Endothelial cell of umbilical vein (primary cell): ENCODE measurements at regions not wholly inside any gene's neighbourhood (a gene's known extent, or its start where the extent isn't known, plus 50 kb on each side); places are given as distances from the start of the nearest gene placed in this dataset.

Source experiments
- BruUV-seq: library from RNA; stranded (reverse); fragments of 400-500 nt; replicated peaks from 2 replicates; lab custom pipeline; 2021; lab: Mats Ljungman, UMichigan
- CTCF ChIA-PET: fragments of 300-600, 350-600 bp; sonication (Branson Sonifier 250); formaldehyde crosslinking; loops from one replicate; lab custom pipeline; 2021; ENCODE audit warnings: antibody characterized with exemption, inconsistent platforms; lab: Charles Lee
- POLR2A ChIA-PET: fragments of 300-600, 350-600 bp; sonication (Branson Sonifier 250); formaldehyde crosslinking; loops from one replicate; lab custom pipeline; 2021; ENCODE audit warnings: antibody characterized with exemption, inconsistent platforms; lab: Charles Lee
- DNase-seq: peaks from one replicate; pipeline ENCODE4 v3.0.0-alpha.2; 2011; ENCODE audit warnings: low read depth, low spot score
- FAIRE-seq: peaks from 2 replicates; lab custom pipeline; 2011; peaks lifted over from hg19 to GRCh38; lab: Jason Lieb, UNC
- H2AFZ ChIP-seq: 2 replicates; pipeline ENCODE4 v1.6.0; 2012; ENCODE audit warnings: low read depth, low read length, control low read depth, inconsistent platforms
- H3K27ac ChIP-seq: 2 replicates; pipeline ENCODE4 v1.5.1; 2011; ENCODE audit warnings: low read depth, mild to moderate bottlenecking, control low read depth, low read length, moderate library complexity; ENCODE audit not compliant: insufficient read depth
- H3K27me3 ChIP-seq, 2 experiments: 2 replicates each; pipeline versions ENCODE4 v1.6.0 to v1.6.1; 2011; ENCODE audit warnings: low read length in 2 of 2, mixed read lengths in 1 of 2; ENCODE audit not compliant: control insufficient read depth in 2 of 2, insufficient read depth in 2 of 2
- H3K36me3 ChIP-seq, 2 experiments: 2 replicates in 1 of 2; 3 replicates in 1 of 2; pipeline ENCODE4 v1.5.1; 2011; ENCODE audit warnings: low read length in 2 of 2, mild to moderate bottlenecking in 1 of 2, moderate library complexity in 1 of 2; ENCODE audit not compliant: control insufficient read depth in 2 of 2, insufficient read depth in 2 of 2; ENCODE audit errors: extremely low read depth in 1 of 2
- H3K4me1 ChIP-seq: 3 replicates; pipeline ENCODE4 v1.5.1; 2011; ENCODE audit warnings: mild to moderate bottlenecking, low read length; ENCODE audit not compliant: control insufficient read depth, insufficient read depth; ENCODE audit errors: extremely low read depth
- H3K4me2 ChIP-seq: 2 replicates; pipeline ENCODE4 v1.6.1; 2011; ENCODE audit warnings: low read length, control low read depth, mixed read lengths; ENCODE audit not compliant: insufficient read depth
- H3K4me3 ChIP-seq, 3 experiments: fragments of 200-600 bp in 1 of 3; sonication (generic), shearing (Covaris generic) in 1 of 3; replicated peaks in 1 of 3; 2 replicates each; pipeline ENCODE4 v1.5.1; 2011 to 2016; ENCODE audit warnings: control low read depth in 3 of 3, low read length in 3 of 3, mild to moderate bottlenecking in 2 of 3, inconsistent platforms in 1 of 3, low read depth in 1 of 3, moderate library complexity in 1 of 3; ENCODE audit not compliant: insufficient read depth in 1 of 3
- H3K79me2 ChIP-seq: 2 replicates; pipeline ENCODE4 v1.6.0; 2012; ENCODE audit warnings: low read length, inconsistent platforms; ENCODE audit not compliant: control insufficient read depth, insufficient read depth
- H3K9ac ChIP-seq: replicated peaks from 2 replicates; pipeline ENCODE3; 2011; ENCODE audit warnings: low read length, control low read depth; ENCODE audit not compliant: insufficient read depth; ENCODE audit errors: extremely low read depth
- H3K9me1 ChIP-seq: replicated peaks from 3 replicates; pipeline ENCODE4 v1.6.0; 2011; ENCODE audit warnings: mild to moderate bottlenecking, low read length; ENCODE audit not compliant: control insufficient read depth, insufficient read depth; ENCODE audit errors: extremely low read depth
- H3K9me3 ChIP-seq: replicated peaks from 2 replicates; pipeline ENCODE4 v1.5.1; 2012; ENCODE audit warnings: low read length, inconsistent platforms; ENCODE audit not compliant: control insufficient read depth, insufficient read depth
- H4K20me1 ChIP-seq: replicated peaks from 2 replicates; pipeline ENCODE3; 2011; ENCODE audit warnings: mild to moderate bottlenecking, low read length; ENCODE audit not compliant: control insufficient read depth, insufficient read depth; ENCODE audit errors: extremely low read depth
- EZH2 ChIP-seq: IDR thresholded peaks from 2 replicates; pipeline ENCODE4 v1.6.1; 2012; ENCODE audit warnings: borderline replicate concordance, low read depth, mild to moderate bottlenecking, moderate library complexity, low read length, inconsistent platforms; ENCODE audit not compliant: severe bottlenecking
- FOS ChIP-seq: IDR thresholded peaks from 2 replicates; pipeline ENCODE4 v1.6.1; 2011; ENCODE audit warnings: mild to moderate bottlenecking, low read length, moderate library complexity, borderline replicate concordance; ENCODE audit not compliant: insufficient read depth
- GATA2 ChIP-seq: IDR thresholded peaks from 2 replicates; pipeline ENCODE4 v1.7.0; 2011; ENCODE audit warnings: low read depth, mild to moderate bottlenecking, moderate library complexity, mixed read lengths, low read length; ENCODE audit not compliant: insufficient read length, insufficient read depth
- MYC ChIP-seq: IDR thresholded peaks from one replicate; pipeline ENCODE4 v1.6.1; 2011; ENCODE audit warnings: mild to moderate bottlenecking, low read depth, low read length
- POLR2AphosphoS5 ChIP-seq: IDR thresholded peaks from 2 replicates; pipeline ENCODE4 v1.6.1; 2012; ENCODE audit warnings: low read depth, mild to moderate bottlenecking, control low read depth, low read length, moderate library complexity; ENCODE audit not compliant: insufficient read depth
- dilution Hi-C: fragments of 300-500 bp; cut with MboI; formaldehyde crosslinking; loops from one replicate; pipeline ENCODE4 v1.15.0; 2019; ENCODE audit warnings: low sequenced_read_pairs; ENCODE audit not compliant: extremely low pct_ligation_motif_present
- intact Hi-C: fragments of 100-400 bp; cut with micrococcal nuclease; formaldehyde crosslinking; loops from one replicate; pipeline ENCODE4 v1.10.0; 2022
- TF ChIP-seq, protein P1 (sequence below), 2 donors: IDR thresholded peaks; 1 replicate in 1 of 2; 2 replicates in 1 of 2; pipeline ENCODE4 v1.5.1; 2011; ENCODE audit warnings: low read length in 2 of 2, mild to moderate bottlenecking in 2 of 2, moderate library complexity in 2 of 2, control low read depth in 1 of 2, inconsistent platforms in 1 of 2, low read depth in 1 of 2; ENCODE audit not compliant: insufficient read depth in 1 of 2; ENCODE audit errors: extremely low read depth in 1 of 2
- TF ChIP-seq, protein P2 (sequence below): IDR thresholded peaks from 2 replicates; pipeline ENCODE4 v1.6.1; 2011; ENCODE audit not compliant: insufficient read depth, insufficient read length

DNA sequence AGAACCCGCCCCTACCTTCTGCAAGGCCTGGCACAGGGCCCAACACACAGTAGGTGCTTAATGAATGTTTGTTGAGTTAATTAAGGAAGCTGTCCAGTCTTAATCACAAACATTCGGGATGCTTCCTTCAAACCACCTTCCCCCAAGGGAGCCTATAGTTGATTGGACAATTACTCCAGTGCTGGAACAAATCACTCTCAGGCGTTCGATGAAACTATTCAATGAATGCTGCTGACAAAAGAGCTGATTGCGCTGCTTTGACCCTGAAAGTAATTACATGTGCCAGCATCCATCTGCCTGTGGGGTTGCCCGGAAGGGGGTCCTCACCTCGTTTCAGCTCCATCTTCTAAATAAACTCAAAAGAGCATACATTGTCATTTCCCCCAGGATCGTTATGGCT lies 112.0 kb upstream of the SRSF6 start:
- no peak for DNase-seq
- ChIA-PET CTCF (no interaction called here), POLR2A (no interaction called here)
- Histone ChIP-seq H3K9ac (no peak overlapping the region), H3K36me3 (no peaks in the 10 kb centered on the region), H3K9me1 (no peaks in the 10 kb centered on the region), H3K4me3 (no peak overlapping the region), H3K4me1 (no peaks in the 10 kb centered on the region), H4K20me1 (no peaks in the 10 kb centered on the region), H2AFZ (no peak overlapping the region), H3K27me3 (no peaks in the 10 kb centered on the region), H3K27ac (no peak overlapping the region), H3K4me2 (no peak overlapping the region), H3K79me2 (no peaks in the 10 kb centered on the region), H3K9me3 (no peaks in the 10 kb centered on the region)
- TF ChIP-seq, protein P1, sequence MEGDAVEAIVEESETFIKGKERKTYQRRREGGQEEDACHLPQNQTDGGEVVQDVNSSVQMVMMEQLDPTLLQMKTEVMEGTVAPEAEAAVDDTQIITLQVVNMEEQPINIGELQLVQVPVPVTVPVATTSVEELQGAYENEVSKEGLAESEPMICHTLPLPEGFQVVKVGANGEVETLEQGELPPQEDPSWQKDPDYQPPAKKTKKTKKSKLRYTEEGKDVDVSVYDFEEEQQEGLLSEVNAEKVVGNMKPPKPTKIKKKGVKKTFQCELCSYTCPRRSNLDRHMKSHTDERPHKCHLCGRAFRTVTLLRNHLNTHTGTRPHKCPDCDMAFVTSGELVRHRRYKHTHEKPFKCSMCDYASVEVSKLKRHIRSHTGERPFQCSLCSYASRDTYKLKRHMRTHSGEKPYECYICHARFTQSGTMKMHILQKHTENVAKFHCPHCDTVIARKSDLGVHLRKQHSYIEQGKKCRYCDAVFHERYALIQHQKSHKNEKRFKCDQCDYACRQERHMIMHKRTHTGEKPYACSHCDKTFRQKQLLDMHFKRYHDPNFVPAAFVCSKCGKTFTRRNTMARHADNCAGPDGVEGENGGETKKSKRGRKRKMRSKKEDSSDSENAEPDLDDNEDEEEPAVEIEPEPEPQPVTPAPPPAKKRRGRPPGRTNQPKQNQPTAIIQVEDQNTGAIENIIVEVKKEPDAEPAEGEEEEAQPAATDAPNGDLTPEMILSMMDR (IDR thresholded peaks at IDR 0.05; ENCODE audit: extremely low read depth in 1 of 2, insufficient read depth in 1 of 2, low read depth in 1 of 2, low read length in 2 of 2), result no peak
- TF ChIP-seq GATA2, result no peak
- TF ChIP-seq, protein P2, sequence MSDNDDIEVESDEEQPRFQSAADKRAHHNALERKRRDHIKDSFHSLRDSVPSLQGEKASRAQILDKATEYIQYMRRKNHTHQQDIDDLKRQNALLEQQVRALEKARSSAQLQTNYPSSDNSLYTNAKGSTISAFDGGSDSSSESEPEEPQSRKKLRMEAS, result no peak
- no peak for TF ChIP-seq FOS
- intact Hi-C loops (no loop called here), dilution Hi-C loops (no loop called here)
- no TSS peak for BruUV-seq
- FAIRE-seq, result no peak

GRCh38 chr20:43341511-43341910 lies 116.2 kb upstream of the SRSF6 start:
- TF ChIP-seq GATA2, result no peak
- TF ChIP-seq, protein P1 (IDR thresholded peaks at IDR 0.05; ENCODE audit: extremely low read depth in 1 of 2, insufficient read depth in 1 of 2, low read depth in 1 of 2, low read length in 2 of 2), result no peak
- TF ChIP-seq EZH2, result no peak
- TF ChIP-seq POLR2AphosphoS5, result no peak
- TF ChIP-seq, protein P2, result no peak
- TF ChIP-seq MYC, result no peak
- Histone ChIP-seq H3K9me3 (peaks cover 4% of the 10 kb centered on the region), H3K4me2 (no peak overlapping the region), H3K36me3 (no peaks in the 10 kb centered on the region), H3K27me3 (no peaks in the 10 kb centered on the region), H3K9me1 (no peaks in the 10 kb centered on the region), H3K27ac (no peak overlapping the region), H3K79me2 (no peaks in the 10 kb centered on the region), H3K9ac (no peak overlapping the region), H3K4me3 (no peak overlapping the region), H3K4me1 (no peaks in the 10 kb centered on the region), H4K20me1 (no peaks in the 10 kb centered on the region), H2AFZ (no peak overlapping the region)
- intact Hi-C loops, result no loop called here
- DNase-seq, result no peak
- dilution Hi-C loops, result no loop called here
- no peak for FAIRE-seq
- BruUV-seq, result no TSS peak
- ChIA-PET POLR2A (no interaction called here), CTCF (no interaction called here)
